ENCODE measurements at regions not wholly inside any gene's neighbourhood (a gene's known extent, or its start where the extent isn't known, plus 50 kb on each side); places are given as distances from the start of the nearest gene placed in this dataset.
A peak's percentile ranks its signal among the peaks of the same experiment; 100 is the strongest.
"Not testable (repeated sequence)": the region's sequence is repeated elsewhere in the genome, so short reads cannot be mapped to it uniquely, and the experiment has no call there.

GRCh38 chr7:146057958-146058357, 58.6 kb upstream of the CNTNAP2 start:
- no peak overlapping the region for H3K27ac ChIP-seq (ENCODE audit: low read depth, low read length, poor library complexity, severe bottlenecking)
- H4K20me1 ChIP-seq (ENCODE audit: insufficient read depth, low read length): no peaks in the 10 kb centered on the region
- no peaks in the 10 kb centered on the region for H3K9me3 ChIP-seq (ENCODE audit: low read length)
- H3F3A ChIP-seq (ENCODE audit: insufficient read depth, low read length): no peaks in the 10 kb centered on the region
- H3K27me3 ChIP-seq (ENCODE audit: insufficient read depth, low read length): no peaks in the 10 kb centered on the region
- H3K9me2 ChIP-seq (ENCODE audit: low read depth, low read length): no peaks in the 10 kb centered on the region
- no peaks in the 10 kb centered on the region for H3K79me2 ChIP-seq (ENCODE audit: insufficient read depth, low read length)
- no peak overlapping the region for H2AFZ ChIP-seq (ENCODE audit: low read length)
- H3K9ac ChIP-seq (ENCODE audit: low read length): no peak overlapping the region
- TF ChIP-seq EZH2 (IDR thresholded peaks at IDR 0.05; ENCODE audit: borderline replicate concordance, low read length) (no peak), CTCF (IDR thresholded peaks at IDR 0.05; ENCODE audit: low read length) (no peak)
- H3K4me1 ChIP-seq (ENCODE audit: insufficient read depth, low read length, severe bottlenecking): peaks cover 4% of the 10 kb centered on the region
- no peaks in the 10 kb centered on the region for H3K36me3 ChIP-seq (ENCODE audit: insufficient read depth, low read length)
- H3K4me3 ChIP-seq (ENCODE audit: low read depth, low read length, poor library complexity, severe bottlenecking): no peak overlapping the region
- no peak overlapping the region for H3K4me2 ChIP-seq (ENCODE audit: low read length)

GRCh38 chr7:146054909-146055308, 61.7 kb upstream of the CNTNAP2 start:
- Histone ChIP-seq H3K9me2 (ENCODE audit: low read depth, low read length) (no peaks in the 10 kb centered on the region), H3K4me2 (ENCODE audit: low read length) (no peak overlapping the region)
- TF ChIP-seq CTCF (IDR thresholded peaks at IDR 0.05; ENCODE audit: low read length) (peak; percentile 53; the same call in 1 of the 2 replicates), EZH2 (IDR thresholded peaks at IDR 0.05; ENCODE audit: borderline replicate concordance, low read length) (no peak)

GRCh38 chr7:146053492-146053891, 63.1 kb upstream of the CNTNAP2 start:
- Histone ChIP-seq H3K4me3 (ENCODE audit: low read depth, low read length, poor library complexity, severe bottlenecking) (no peak overlapping the region), H3F3A (ENCODE audit: insufficient read depth, low read length) (no peaks in the 10 kb centered on the region), H3K79me2 (ENCODE audit: insufficient read depth, low read length) (no peaks in the 10 kb centered on the region), H3K9me2 (ENCODE audit: low read depth, low read length) (no peaks in the 10 kb centered on the region), H3K27ac (ENCODE audit: low read depth, low read length, poor library complexity, severe bottlenecking) (no peak overlapping the region), H3K36me3 (ENCODE audit: insufficient read depth, low read length) (no peaks in the 10 kb centered on the region), H3K9me3 (ENCODE audit: low read length) (no peaks in the 10 kb centered on the region), H3K4me2 (ENCODE audit: low read length) (no peak overlapping the region), H3K27me3 (ENCODE audit: insufficient read depth, low read length) (no peaks in the 10 kb centered on the region), H2AFZ (ENCODE audit: low read length) (no peak overlapping the region), H4K20me1 (ENCODE audit: insufficient read depth, low read length) (no peaks in the 10 kb centered on the region), H3K9ac (ENCODE audit: low read length) (no peak overlapping the region), H3K4me1 (ENCODE audit: insufficient read depth, low read length, severe bottlenecking) (peaks cover under 1% of the 10 kb centered on the region)
- no peak for TF ChIP-seq EZH2 (IDR thresholded peaks at IDR 0.05; ENCODE audit: borderline replicate concordance, low read length)
- no peak for TF ChIP-seq CTCF (IDR thresholded peaks at IDR 0.05; ENCODE audit: low read length)

More at GRCh38 chr7:146054909-146055308, 61.7 kb upstream of the CNTNAP2 start:
- H3K27me3 ChIP-seq (ENCODE audit: insufficient read depth, low read length): no peaks in the 10 kb centered on the region
- no peaks in the 10 kb centered on the region for H4K20me1 ChIP-seq (ENCODE audit: insufficient read depth, low read length)
- no peaks in the 10 kb centered on the region for H3F3A ChIP-seq (ENCODE audit: insufficient read depth, low read length)
- H3K4me1 ChIP-seq (ENCODE audit: insufficient read depth, low read length, severe bottlenecking): peaks cover 4% of the 10 kb centered on the region
- H3K4me3 ChIP-seq (ENCODE audit: low read depth, low read length, poor library complexity, severe bottlenecking): no peak overlapping the region
- no peak overlapping the region for H3K27ac ChIP-seq (ENCODE audit: low read depth, low read length, poor library complexity, severe bottlenecking)
- no peak overlapping the region for H3K9ac ChIP-seq (ENCODE audit: low read length)
- H3K9me3 ChIP-seq (ENCODE audit: low read length): no peaks in the 10 kb centered on the region
- H2AFZ ChIP-seq (ENCODE audit: low read length): no peak overlapping the region
- no peaks in the 10 kb centered on the region for H3K36me3 ChIP-seq (ENCODE audit: insufficient read depth, low read length)
- H3K79me2 ChIP-seq (ENCODE audit: insufficient read depth, low read length): no peaks in the 10 kb centered on the region

GRCh38 chr7:146043310-146043709, 73.3 kb upstream of the CNTNAP2 start:
- H3K4me1 ChIP-seq (ENCODE audit: insufficient read depth, low read length, severe bottlenecking); H2AFZ ChIP-seq (ENCODE audit: low read length); H3F3A ChIP-seq (ENCODE audit: insufficient read depth, low read length); H3K27ac ChIP-seq (ENCODE audit: low read depth, low read length, poor library complexity, severe bottlenecking); H3K9me3 ChIP-seq (ENCODE audit: low read length); H4K20me1 ChIP-seq (ENCODE audit: insufficient read depth, low read length); H3K4me3 ChIP-seq (ENCODE audit: low read depth, low read length, poor library complexity, severe bottlenecking); H3K79me2 ChIP-seq (ENCODE audit: insufficient read depth, low read length); H3K9ac ChIP-seq (ENCODE audit: low read length); H3K27me3 ChIP-seq (ENCODE audit: insufficient read depth, low read length); H3K4me2 ChIP-seq (ENCODE audit: low read length); H3K9me2 ChIP-seq (ENCODE audit: low read depth, low read length); H3K36me3 ChIP-seq (ENCODE audit: insufficient read depth, low read length): not testable (repeated sequence)

All from OCI-LY1 (cell line).